ENCODE measurements at regions not wholly inside any gene's neighbourhood (a gene's known extent, or its start where the extent isn't known, plus 50 kb on each side); places are given as distances from the start of the nearest gene placed in this dataset.

GRCh38 chr6:112636650-112637262, 289.6 kb downstream of the RFPL4B start:
- H3K27ac Mint-ChIP-seq: no peak overlapping the region
- H3K36me3 Mint-ChIP-seq (ENCODE audit: low read depth): no peaks in the 10 kb centered on the region
- no peak overlapping the region for H3K4me3 Mint-ChIP-seq
- intact Hi-C loops (cut with micrococcal nuclease): no loop called here
- ATAC-seq (ENCODE audit: low read depth) (no peak), DNase-seq (no peak)
- no peaks in the 10 kb centered on the region for H3K27me3 Mint-ChIP-seq
- no peaks in the 10 kb centered on the region for H3K4me1 Mint-ChIP-seq
- TF ChIP-seq CTCF (IDR thresholded peaks at IDR 0.05): no peak
- POLR2A ChIA-PET: no interaction called here
- H3K9me3 Mint-ChIP-seq: no peaks in the 10 kb centered on the region
- CTCF ChIA-PET: no interaction called here

GRCh38 chr6:112639391-112639831, 292.3 kb downstream of the RFPL4B start:
- POLR2A ChIA-PET: no interaction called here
- no peak for DNase-seq

GRCh38 chr6:112640891-112641290, 293.8 kb downstream of the RFPL4B start:
- Mint-ChIP-seq H3K36me3 (ENCODE audit: low read depth) (no peaks in the 10 kb centered on the region), H3K4me1 (no peaks in the 10 kb centered on the region), H3K27me3 (peaks cover 2% of the 10 kb centered on the region), H3K4me3 (no peak overlapping the region), H3K27ac (no peak overlapping the region), H3K9me3 (no peaks in the 10 kb centered on the region)
- DNase-seq: no peak
- intact Hi-C loops (cut with micrococcal nuclease): no loop called here
- no peak for TF ChIP-seq CTCF (IDR thresholded peaks at IDR 0.05)
- POLR2A ChIA-PET: no interaction called here
- ATAC-seq (ENCODE audit: low read depth): no peak
- CTCF ChIA-PET: no interaction called here

More at GRCh38 chr6:112639391-112639831, 292.3 kb downstream of the RFPL4B start:
- H3K4me1 Mint-ChIP-seq: no peaks in the 10 kb centered on the region
- H3K4me3 Mint-ChIP-seq: no peak overlapping the region
- no peak for TF ChIP-seq CTCF (IDR thresholded peaks at IDR 0.05)
- no peaks in the 10 kb centered on the region for H3K27me3 Mint-ChIP-seq
- CTCF ChIA-PET: no interaction called here
- H3K36me3 Mint-ChIP-seq (ENCODE audit: low read depth): no peaks in the 10 kb centered on the region
- no peak overlapping the region for H3K27ac Mint-ChIP-seq
- H3K9me3 Mint-ChIP-seq: no peaks in the 10 kb centered on the region
- intact Hi-C loops (cut with micrococcal nuclease): no loop called here
- ATAC-seq (ENCODE audit: low read depth): no peak

- ATAC-seq (ENCODE audit: low read depth) (no peak), DNase-seq (no peak)
- H3K27ac Mint-ChIP-seq: no peak overlapping the region
- intact Hi-C loops (cut with micrococcal nuclease): no loop called here
- no peaks in the 10 kb centered on the region for H3K4me1 Mint-ChIP-seq
- H3K36me3 Mint-ChIP-seq (ENCODE audit: low read depth): no peaks in the 10 kb centered on the region
- no peak for TF ChIP-seq CTCF (IDR thresholded peaks at IDR 0.05)
- H3K9me3 Mint-ChIP-seq: no peaks in the 10 kb centered on the region
- POLR2A ChIA-PET: no interaction called here
- peaks cover 7% of the 10 kb centered on the region for H3K27me3 Mint-ChIP-seq
- no peak overlapping the region for H3K4me3 Mint-ChIP-seq
- CTCF ChIA-PET: no interaction called here
Observed at GRCh38 chr6:112649853-112650252, 302.7 kb downstream of the RFPL4B start.

- ChIA-PET CTCF (no interaction called here), POLR2A (no interaction called here)
- H3K4me3 Mint-ChIP-seq: no peak overlapping the region
- TF ChIP-seq CTCF (IDR thresholded peaks at IDR 0.05): no peak
- ATAC-seq (ENCODE audit: low read depth): no peak
- H3K9me3 Mint-ChIP-seq: no peaks in the 10 kb centered on the region
- H3K36me3 Mint-ChIP-seq (ENCODE audit: low read depth): no peaks in the 10 kb centered on the region
- no peak overlapping the region for H3K27ac Mint-ChIP-seq
- DNase-seq: no peak
- intact Hi-C loops (cut with micrococcal nuclease): no loop called here
- H3K4me1 Mint-ChIP-seq: no peaks in the 10 kb centered on the region
- peaks cover 3% of the 10 kb centered on the region for H3K27me3 Mint-ChIP-seq
Observed at GRCh38 chr6:112651239-112651638, 304.1 kb downstream of the RFPL4B start.
